Lower leg skin (tissue), 3 donors: ENCODE measurements at regions not wholly inside any gene's neighbourhood (a gene's known extent, or its start where the extent isn't known, plus 50 kb on each side); places are given as distances from the start of the nearest gene placed in this dataset.
"Not testable (repeated sequence)": the region's sequence is repeated elsewhere in the genome, so short reads cannot be mapped to it uniquely, and the experiment has no call there.

Experiments
- CTCF ChIP-seq, 3 donors: fragments of 450-650 bp; IDR thresholded peaks; one replicate each; pipeline ENCODE4 v1.5.1; 2016; ENCODE audit warnings: antibody characterized with exemption in 3 of 3, mild to moderate bottlenecking in 3 of 3, moderate library complexity in 2 of 3
- POLR2A ChIP-seq, 2 donors: fragments of 450-650 bp; IDR thresholded peaks; one replicate each; pipeline ENCODE4 v1.6.1; 2016 to 2017; ENCODE audit warnings: antibody characterized with exemption in 2 of 2, mild to moderate bottlenecking in 1 of 2, moderate library complexity in 1 of 2

- TF ChIP-seq CTCF, POLR2A (IDR thresholded peaks at IDR 0.05): not testable (repeated sequence)
These were observed 421.3 kb upstream of the PABPC4L start for GRCh38 chr4:134622626-134623575.
